Gastroesophageal sphincter (tissue), 3 donors: ENCODE measurements at regions not wholly inside any gene's neighbourhood (a gene's known extent, or its start where the extent isn't known, plus 50 kb on each side); places are given as distances from the start of the nearest gene placed in this dataset.

ENCODE experiments used
- EP300 ChIP-seq: sonication (generic); formaldehyde crosslinking; IDR thresholded peaks from one replicate; pipeline ENCODE4 v1.6.1; 2017; ENCODE audit warnings: antibody characterized with exemption, mild to moderate bottlenecking
- POLR2AphosphoS5 ChIP-seq: sonication (generic); formaldehyde crosslinking; IDR thresholded peaks from one replicate; pipeline ENCODE4 v1.6.1; 2017; ENCODE audit warnings: antibody characterized with exemption
- TF ChIP-seq, protein P1 (sequence below), 4 experiments: fragments of 200-600 bp in 2 of 4; fragments of 450-650 bp in 2 of 4; sonication (generic) in 1 of 4; IDR thresholded peaks; one replicate each; pipeline ENCODE4 v1.5.1; 2017 to 2019; ENCODE audit warnings: antibody characterized with exemption in 4 of 4, mild to moderate bottlenecking in 2 of 4, moderate library complexity in 2 of 4

GRCh38 chr3:59611649-59612443 lies 562.0 kb upstream of the CFAP20DC start:
- no peak for TF ChIP-seq EP300
- TF ChIP-seq, protein P1, sequence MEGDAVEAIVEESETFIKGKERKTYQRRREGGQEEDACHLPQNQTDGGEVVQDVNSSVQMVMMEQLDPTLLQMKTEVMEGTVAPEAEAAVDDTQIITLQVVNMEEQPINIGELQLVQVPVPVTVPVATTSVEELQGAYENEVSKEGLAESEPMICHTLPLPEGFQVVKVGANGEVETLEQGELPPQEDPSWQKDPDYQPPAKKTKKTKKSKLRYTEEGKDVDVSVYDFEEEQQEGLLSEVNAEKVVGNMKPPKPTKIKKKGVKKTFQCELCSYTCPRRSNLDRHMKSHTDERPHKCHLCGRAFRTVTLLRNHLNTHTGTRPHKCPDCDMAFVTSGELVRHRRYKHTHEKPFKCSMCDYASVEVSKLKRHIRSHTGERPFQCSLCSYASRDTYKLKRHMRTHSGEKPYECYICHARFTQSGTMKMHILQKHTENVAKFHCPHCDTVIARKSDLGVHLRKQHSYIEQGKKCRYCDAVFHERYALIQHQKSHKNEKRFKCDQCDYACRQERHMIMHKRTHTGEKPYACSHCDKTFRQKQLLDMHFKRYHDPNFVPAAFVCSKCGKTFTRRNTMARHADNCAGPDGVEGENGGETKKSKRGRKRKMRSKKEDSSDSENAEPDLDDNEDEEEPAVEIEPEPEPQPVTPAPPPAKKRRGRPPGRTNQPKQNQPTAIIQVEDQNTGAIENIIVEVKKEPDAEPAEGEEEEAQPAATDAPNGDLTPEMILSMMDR (IDR thresholded peaks at IDR 0.05): no peak
- TF ChIP-seq POLR2AphosphoS5: no peak
